ENCODE measurements at regions not wholly inside any gene's neighbourhood (a gene's known extent, or its start where the extent isn't known, plus 50 kb on each side); places are given as distances from the start of the nearest gene placed in this dataset.
"Not testable (repeated sequence)": the region's sequence is repeated elsewhere in the genome, so short reads cannot be mapped to it uniquely, and the experiment has no call there.

DNA sequence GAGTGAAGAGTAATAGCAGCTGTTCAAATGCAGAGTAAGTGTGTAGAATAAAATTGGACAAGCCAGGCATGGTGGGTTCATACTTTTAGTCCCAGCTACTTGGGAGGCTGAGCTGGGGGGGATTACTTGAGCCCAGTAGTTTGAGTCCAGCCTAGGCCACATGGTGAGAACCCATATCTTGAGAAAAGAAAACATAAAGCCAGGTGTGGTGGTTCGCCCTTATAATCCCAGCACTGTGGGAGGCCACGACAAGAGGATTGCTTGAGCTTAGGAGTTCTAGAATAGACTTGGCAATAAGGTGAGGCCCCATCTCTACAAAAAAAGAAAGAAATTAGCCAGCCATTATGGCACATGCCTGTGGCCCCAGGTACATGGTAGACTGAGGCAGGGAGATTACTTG is 1241.1 kb downstream of the UQCRFS1 start:
- DNase-seq = no peak

- no peak for DNase-seq
Measured at GRCh38 chr19:27971071-27971470, 1241.9 kb downstream of the UQCRFS1 start.

GRCh38 chr19:27966390-27966816 is 1246.5 kb downstream of the UQCRFS1 start:
- no peak for DNase-seq

GRCh38 chr19:27964185-27964584 is 1248.8 kb downstream of the UQCRFS1 start:
- no peak for DNase-seq

DNA sequence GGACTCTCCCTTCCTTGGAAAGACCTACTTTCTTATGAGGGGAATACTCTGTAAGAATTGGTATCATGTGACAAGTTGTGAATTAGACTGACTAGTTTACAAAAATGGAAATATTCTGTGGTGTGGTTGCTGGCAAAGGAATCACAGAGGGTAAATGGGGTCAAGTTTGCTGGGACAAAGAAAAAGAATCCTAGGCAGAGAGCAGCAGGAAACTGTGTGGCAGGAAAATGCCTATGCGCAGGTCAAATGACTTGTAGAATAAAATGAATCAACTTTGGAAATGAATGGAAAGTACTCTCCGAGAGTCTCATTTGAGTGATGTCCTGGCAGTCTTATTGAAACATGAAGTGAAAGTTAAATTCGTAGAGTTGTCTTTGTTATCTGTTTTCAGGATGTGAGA is 1250.7 kb downstream of the UQCRFS1 start:
- no peak for DNase-seq

- no peak for DNase-seq
Measured at GRCh38 chr19:27955485-27956480, 1257.2 kb downstream of the UQCRFS1 start.

DNA sequence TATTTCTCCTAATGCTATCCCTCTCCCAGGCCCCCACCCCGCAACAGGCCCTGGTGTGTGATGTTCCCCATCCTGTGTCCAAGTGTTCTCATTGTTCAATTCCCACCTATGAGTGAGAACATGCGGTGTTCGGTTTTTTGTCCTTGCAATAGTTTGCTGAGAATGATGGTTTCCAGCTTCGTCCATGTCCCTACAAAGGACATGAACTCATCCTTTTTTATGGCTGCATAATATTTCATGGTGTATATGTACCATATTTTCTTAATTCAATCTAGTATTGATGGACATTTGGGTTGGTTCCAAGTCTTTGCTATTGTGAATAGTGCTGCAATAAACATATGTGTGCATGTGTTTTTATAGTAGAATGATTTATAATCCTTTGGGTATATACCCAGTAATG is 1270.3 kb downstream of the UQCRFS1 start:
- DNase-seq = not testable (repeated sequence)

- no peak for DNase-seq
Measured at GRCh38 chr19:27936139-27936538, 1276.8 kb downstream of the UQCRFS1 start.

GRCh38 chr19:27935669-27936068 is 1277.3 kb downstream of the UQCRFS1 start:
- no peak for DNase-seq

DNA sequence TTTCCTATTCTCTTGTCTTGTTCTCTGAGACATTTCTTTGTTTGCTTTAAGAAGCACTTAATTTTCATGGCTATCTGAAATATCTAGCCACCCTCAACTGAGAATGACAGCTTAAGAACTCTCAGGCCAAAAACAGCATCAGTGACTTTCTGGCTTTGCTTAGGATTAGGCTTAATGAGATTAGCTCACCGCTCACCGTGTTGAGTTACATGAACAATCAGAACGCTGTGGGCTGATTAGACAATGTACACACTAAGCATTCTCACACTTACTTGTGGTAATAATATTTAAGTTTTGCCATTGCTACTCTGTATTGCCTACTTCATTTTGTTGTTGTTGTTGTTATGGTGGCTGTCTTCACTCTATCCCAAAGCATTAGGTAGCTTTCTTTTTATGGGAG is 1283.6 kb downstream of the UQCRFS1 start:
- no peak for DNase-seq

DNA sequence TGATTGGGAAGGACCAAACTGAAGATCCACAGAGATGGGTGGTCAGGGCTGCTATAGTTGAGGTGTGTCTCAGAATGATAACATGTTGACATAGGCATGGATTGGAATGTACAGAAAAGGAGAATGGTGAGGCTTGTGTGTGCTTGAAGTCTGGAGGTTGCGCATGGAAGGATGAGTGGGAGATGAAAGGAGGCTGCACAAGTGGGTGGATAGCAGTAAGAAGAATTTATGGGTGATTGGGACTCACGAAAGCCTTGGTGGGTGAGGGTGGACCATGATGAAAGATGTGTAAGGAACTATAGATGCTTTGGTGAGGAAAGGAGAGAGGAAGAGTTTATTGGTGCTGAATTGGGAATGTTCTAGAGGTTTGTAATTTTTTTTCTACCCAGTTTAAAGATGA is 1287.7 kb downstream of the UQCRFS1 start:
- no peak for DNase-seq

GRCh38 chr19:27922970-27923369 is 1290.0 kb downstream of the UQCRFS1 start:
- no peak for DNase-seq

DNA sequence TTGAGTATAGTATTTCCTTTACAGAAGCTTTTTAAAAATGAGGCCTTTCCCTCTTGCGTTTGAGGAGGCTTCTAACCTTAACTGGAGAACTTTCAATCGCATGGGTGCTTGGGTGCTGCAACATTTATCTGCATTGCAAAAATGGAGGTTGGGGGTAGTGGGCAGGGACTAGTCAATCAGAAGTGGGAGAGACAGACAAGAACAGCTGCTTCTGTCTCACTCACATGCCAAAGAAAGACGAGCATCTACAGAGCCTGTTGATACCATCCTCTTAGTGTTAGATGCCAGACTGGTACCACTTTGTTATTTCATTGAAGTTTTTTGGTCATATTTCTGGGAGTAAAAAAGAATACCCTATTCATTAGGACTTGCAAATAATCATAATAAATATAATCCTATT is 1292.2 kb downstream of the UQCRFS1 start:
- no peak for DNase-seq

DNA sequence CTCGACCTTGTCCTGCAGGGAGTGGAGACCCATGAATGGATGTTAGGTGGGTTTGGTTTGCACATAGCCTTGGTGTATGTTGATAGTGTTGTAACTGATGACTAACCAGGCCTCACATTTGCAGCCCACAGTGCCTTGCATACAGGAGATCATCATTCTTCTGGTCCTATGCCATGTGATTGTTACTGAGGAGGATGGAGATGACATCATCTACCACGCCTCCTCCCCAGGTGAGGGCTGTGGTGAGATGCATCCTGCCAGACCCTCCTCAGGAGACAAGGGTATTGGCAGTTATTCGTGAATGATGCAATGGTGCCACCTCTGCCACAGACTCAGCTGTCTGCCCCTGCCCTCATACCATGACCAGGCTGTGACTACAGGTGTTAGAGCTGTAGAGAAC is 1294.1 kb downstream of the UQCRFS1 start:
- DNase-seq = no peak

GRCh38 chr19:27911122-27911898 is 1301.6 kb downstream of the UQCRFS1 start:
- DNase-seq = no peak

GRCh38 chr19:27909861-27910260 is 1303.1 kb downstream of the UQCRFS1 start:
- no peak for DNase-seq

DNA sequence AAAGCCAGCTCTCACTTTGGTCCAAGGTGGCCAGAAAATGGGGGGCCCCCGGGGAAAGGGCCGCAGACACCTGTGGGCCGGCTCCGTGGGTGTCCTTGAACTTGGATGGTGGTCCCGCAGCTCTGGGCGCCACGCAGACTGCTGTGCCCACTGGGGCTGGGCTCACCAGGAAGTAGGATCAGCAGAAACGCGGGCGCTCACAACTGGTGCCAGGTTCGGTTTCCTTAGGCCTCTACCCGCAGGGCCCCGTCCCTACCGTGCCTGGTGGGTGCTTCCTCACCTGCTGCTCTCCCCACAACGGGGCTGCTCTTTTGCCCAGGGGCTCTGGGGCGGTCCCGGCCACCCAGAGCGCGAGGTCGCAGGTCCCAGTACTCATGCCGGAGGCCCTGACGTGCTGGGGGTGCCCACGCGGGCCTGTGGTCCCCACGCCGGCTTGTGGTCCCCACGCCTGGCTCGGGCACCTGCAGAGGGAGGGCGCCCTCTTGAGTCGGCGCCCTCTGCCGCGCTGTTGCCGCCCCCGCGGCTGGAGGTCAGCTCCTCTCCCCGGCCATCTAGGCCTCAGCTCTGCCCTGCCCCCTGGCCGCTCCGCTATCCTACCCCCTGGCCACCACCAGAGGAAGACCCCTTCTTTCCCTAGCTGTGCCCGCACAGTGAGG is 1303.6 kb downstream of the UQCRFS1 start:
- no peak for DNase-seq

- DNase-seq = no peak
Measured at GRCh38 chr19:27906081-27906480, 1306.9 kb downstream of the UQCRFS1 start.

DNA sequence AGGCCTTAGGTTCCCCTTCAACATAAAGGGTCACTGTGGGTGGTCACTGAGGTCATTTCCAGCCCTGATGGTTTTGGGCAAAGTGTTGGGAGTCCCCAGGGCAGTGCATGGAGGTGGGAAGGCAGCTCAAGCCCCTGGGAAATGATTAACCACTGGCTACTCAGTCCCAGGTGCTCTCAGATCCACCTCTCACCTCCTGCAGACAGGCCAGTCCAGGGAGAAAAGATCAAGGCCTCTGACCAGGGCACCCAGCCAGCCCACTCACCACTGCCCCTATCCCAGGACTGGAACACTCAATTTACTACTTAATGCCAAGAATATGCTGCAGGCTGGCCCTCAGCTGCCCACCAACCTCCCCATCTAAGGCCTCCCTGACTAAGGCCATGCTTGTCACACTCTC is 1307.9 kb downstream of the UQCRFS1 start:
- no peak for DNase-seq

DNA sequence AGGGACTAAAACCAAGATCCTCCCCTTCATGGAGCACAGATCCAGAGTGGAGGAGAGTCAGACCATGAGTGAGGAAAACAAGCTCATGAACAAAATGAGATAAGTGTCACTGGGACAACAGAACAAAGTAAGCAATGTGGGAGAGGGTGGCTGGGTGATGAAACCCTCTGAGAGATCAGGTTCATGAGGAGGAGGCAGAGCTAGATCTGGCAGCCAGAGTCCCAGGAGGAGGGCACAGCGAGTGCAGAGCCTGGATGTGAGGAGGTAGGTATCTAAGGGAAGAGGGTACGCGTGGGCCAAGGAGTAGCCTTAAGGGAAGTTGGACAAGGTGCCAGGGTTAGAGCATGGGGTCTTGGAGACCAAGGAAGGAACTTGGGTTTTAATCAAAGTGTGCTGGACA is 1311.9 kb downstream of the UQCRFS1 start:
- DNase-seq = no peak

GRCh38 chr19:27896091-27896490 is 1316.9 kb downstream of the UQCRFS1 start:
- no peak for DNase-seq

DNA sequence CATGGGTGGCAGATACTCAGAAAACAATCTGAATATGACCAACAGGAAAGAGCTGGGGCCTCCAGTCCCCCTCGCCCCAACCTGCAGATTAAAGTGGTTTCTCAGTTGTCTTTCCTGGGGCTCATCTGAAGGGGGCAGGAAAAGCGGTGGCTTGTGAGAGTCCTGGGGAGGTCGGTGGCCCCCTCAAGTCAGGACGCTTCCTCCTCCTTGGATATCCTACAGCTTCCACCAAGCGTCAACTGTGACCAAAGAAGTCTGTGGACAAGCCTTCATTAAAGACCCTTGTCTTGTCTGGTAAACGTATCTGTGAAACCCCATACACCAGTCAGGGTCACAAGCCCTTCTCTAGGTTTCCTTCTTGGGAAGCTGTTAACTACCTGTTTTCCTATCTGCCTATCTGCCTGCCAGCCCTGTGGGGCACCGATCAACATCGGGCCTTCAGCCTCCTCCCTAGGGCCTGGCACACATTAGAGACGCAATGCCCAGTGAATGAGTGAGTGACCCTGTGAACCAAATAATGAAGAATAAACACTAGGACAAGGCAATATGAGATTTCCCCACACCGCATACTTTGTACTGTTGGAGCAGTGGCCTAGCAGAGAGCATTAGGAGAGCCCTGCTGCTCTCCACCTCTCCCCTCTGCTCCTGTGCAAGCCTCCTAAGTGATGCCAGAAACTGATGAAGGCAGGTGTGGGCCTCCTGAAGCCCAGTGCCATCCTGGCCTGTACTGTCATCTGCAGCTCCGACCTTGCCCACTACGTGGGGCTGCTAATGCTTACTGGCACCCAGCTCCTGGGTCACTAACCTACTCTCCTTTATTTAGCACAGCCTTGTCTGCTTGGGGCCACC is 1317.8 kb downstream of the UQCRFS1 start:
- DNase-seq = no peak

Measured in stimulated activated naive CD4-positive, alpha-beta T cell treated with Interleukin-2 at 50 U/mL for 16 hours (primary cell).